ENCODE measurements at regions not wholly inside any gene's neighbourhood (a gene's known extent, or its start where the extent isn't known, plus 50 kb on each side); places are given as distances from the start of the nearest gene placed in this dataset.

DNA sequence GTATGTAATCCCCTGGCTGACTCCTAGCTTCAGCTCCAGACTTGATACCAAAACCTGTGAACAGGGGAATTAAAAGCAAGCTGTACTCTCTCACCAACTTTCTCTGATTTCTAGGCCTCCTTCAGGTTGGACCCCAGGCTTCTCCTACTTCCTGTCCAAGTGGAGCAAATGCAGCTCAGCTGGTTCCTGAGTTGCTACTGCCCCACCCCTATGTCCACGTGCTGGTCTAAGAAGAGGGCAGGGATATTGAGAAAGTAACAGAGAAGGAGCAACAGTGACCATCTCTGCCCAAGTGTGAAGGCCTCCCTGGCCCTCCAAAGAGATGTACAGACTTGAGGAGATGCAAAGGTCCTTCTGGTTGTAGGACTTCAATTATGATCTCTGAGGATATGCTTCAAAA is 188.3 kb upstream of the MCHR2 start:
- no peak for TF ChIP-seq EZH2 (IDR thresholded peaks at IDR 0.05; ENCODE audit: borderline replicate concordance, low read depth, low read length, poor library complexity, severe bottlenecking)
- no peak for TF ChIP-seq CTCF (conservative IDR thresholded peaks at IDR 0.05; ENCODE audit: low read depth, low read length)

All from A673 (cell line).